Adrenal gland (tissue), 9 donors: ENCODE measurements at regions not wholly inside any gene's neighbourhood (a gene's known extent, or its start where the extent isn't known, plus 50 kb on each side); places are given as distances from the start of the nearest gene placed in this dataset.
A peak's percentile ranks its signal among the peaks of the same experiment; 100 is the strongest.

Experiments used
- DNase-seq, 7 donors: peaks; one replicate each; pipeline ENCODE4 v3.0.0-alpha.2; 2019 to 2020
- H3K27ac ChIP-seq, 5 donors: fragments of 200-600 bp; sonication (generic) in 4 of 5; 1 replicate in 3 of 5; 2 replicates in 2 of 5; pipeline versions ENCODE4 v1.5.1 to v1.8.0; 2016 to 2020; ENCODE audit warnings: mild to moderate bottlenecking in 1 of 5
- H3K27me3 ChIP-seq: fragments of 200-600 bp; 2 replicates; pipeline ENCODE4 v1.8.0; 2021
- H3K36me3 ChIP-seq, 2 donors: fragments of 200-600 bp; replicated peaks in 1 of 2; 1 replicate in 1 of 2; 2 replicates in 1 of 2; pipeline versions ENCODE4 v1.5.1 to v1.8.0; 2018 to 2022
- H3K4me1 ChIP-seq, 2 donors: fragments of 200-600 bp; replicated peaks in 1 of 2; 1 replicate in 1 of 2; 2 replicates in 1 of 2; pipeline versions ENCODE4 v1.5.1 to v1.8.0; 2018 to 2021
- H3K4me3 ChIP-seq, 4 donors: fragments of 200-600 bp; sonication (generic) in 3 of 4; one replicate each; pipeline ENCODE4 v1.5.1; 2016 to 2018
- H3K9me3 ChIP-seq, 3 donors: fragments of 200-600 bp; sonication (generic) in 1 of 3; replicated peaks in 1 of 3; 1 replicate in 2 of 3; 2 replicates in 1 of 3; pipeline versions ENCODE4 v1.5.1 to v1.8.0; 2016 to 2021
- POLR2A ChIP-seq, 2 donors: fragments of 450-650 bp; IDR thresholded peaks; one replicate each; pipeline ENCODE4 v1.6.1; 2017; ENCODE audit warnings: antibody characterized with exemption in 2 of 2, mild to moderate bottlenecking in 2 of 2, moderate library complexity in 1 of 2
- WGBS, 4 donors: extraction: QIAGEN DNeasy Blood & Tissue Kit in 2 of 4; methylation state at CpG; one replicate each; pipeline versions ENCODE4 v1.1.5 to v1.1.7; 2013 to 2017; 5-methylcytosine and 5-hydroxymethylcytosine counted together
- intact Hi-C, 2 donors: fragments of 100-400 bp; cut with DNase I; formaldehyde crosslinking; loops; one replicate each; pipeline versions ENCODE4 v1.14.1 to v1.15.0; 2022 to 2023
- TF ChIP-seq, protein P1 (sequence below), 6 experiments: fragments of 450-650 bp in 4 of 6; fragments of 200-600 bp in 2 of 6; sonication (generic) in 1 of 6; IDR thresholded peaks; 1 replicate in 5 of 6; 2 replicates in 1 of 6; pipeline versions ENCODE4 v1.5.1 to v1.8.0; 2016 to 2021; ENCODE audit warnings: antibody characterized with exemption in 6 of 6, mild to moderate bottlenecking in 2 of 6, moderate library complexity in 1 of 6
- donor health status: healthy with polysubstance abuse.
- donor health status: Bipolar disorder and iron deficiency.
- donor health status: DM: yes; HTN: yes; CAD: no.
- donor health status: DM: no; HTN: no; CAD: no.
- donor health status: DM: no; HTN: no; CAD: no.

DNA sequence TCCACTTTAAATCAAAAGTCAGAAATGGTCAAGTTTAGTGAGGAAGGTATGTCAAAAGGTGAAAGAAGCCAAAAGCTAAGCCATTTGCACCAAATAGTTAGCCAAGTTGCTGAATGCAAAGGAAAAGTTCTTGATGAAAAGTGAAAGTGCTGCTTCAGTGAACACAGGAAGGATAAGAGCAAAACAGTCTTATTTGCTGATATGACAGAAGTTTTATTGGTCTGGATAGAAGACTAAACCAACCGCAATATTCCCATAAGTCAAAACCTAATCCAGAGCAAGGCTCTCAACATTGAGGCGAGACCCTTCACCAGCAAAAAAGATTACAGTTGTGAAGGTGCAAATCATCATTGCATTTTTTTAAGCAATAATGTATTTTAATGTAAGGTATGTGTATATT is 496.5 kb upstream of the LRATD1 start:
- intact Hi-C loops = no loop called here
- H3K4me1 ChIP-seq = peaks cover 0 to 5% of the 10 kb centered on the region in 2 donors
- no peak overlapping the region for H3K27ac ChIP-seq
- H3K9me3 ChIP-seq = no peaks in the 10 kb centered on the region
- H3K4me3 ChIP-seq = no peak overlapping the region
- H3K36me3 ChIP-seq = no peaks in the 10 kb centered on the region
- H3K27me3 ChIP-seq = no peaks in the 10 kb centered on the region
- TF ChIP-seq POLR2A (IDR thresholded peaks at IDR 0.05) = no peak
- TF ChIP-seq, protein P1, sequence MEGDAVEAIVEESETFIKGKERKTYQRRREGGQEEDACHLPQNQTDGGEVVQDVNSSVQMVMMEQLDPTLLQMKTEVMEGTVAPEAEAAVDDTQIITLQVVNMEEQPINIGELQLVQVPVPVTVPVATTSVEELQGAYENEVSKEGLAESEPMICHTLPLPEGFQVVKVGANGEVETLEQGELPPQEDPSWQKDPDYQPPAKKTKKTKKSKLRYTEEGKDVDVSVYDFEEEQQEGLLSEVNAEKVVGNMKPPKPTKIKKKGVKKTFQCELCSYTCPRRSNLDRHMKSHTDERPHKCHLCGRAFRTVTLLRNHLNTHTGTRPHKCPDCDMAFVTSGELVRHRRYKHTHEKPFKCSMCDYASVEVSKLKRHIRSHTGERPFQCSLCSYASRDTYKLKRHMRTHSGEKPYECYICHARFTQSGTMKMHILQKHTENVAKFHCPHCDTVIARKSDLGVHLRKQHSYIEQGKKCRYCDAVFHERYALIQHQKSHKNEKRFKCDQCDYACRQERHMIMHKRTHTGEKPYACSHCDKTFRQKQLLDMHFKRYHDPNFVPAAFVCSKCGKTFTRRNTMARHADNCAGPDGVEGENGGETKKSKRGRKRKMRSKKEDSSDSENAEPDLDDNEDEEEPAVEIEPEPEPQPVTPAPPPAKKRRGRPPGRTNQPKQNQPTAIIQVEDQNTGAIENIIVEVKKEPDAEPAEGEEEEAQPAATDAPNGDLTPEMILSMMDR (IDR thresholded peaks at IDR 0.05) = no peak
- 74 to 95% (median 81%) methylated on average over 2 of the region's 2 CpGs for WGBS, 4 donors
- no peak for DNase-seq

DNA sequence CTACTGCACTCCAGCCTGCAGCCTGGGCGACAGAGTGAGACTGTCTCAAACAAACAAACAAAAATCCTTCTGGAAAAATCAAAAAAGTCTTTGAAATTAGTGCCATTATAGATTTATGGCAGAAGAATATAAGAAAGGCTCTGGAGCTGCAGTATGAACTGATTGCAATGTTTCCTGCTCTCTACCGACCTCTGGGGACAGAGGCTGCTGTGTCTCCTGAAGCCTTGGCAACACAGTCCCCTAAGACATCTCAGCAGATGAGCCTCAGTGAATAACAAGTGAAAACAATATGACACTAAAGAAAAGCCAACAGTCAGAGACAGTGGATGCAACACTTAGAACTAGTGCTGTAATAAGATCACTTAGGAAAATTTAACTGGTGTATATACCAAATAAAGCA is 494.9 kb upstream of the LRATD1 start:
- Histone ChIP-seq H3K9me3 (no peaks in the 10 kb centered on the region), H3K36me3 (no peaks in the 10 kb centered on the region), H3K27ac (no peak overlapping the region), H3K27me3 (no peaks in the 10 kb centered on the region), H3K4me1 (peaks cover 0 to 5% of the 10 kb centered on the region in 2 donors), H3K4me3 (no peak overlapping the region)
- peak in 2 of 7 donors; percentile 10 to 18 for DNase-seq
- no peak for TF ChIP-seq POLR2A (IDR thresholded peaks at IDR 0.05)
- TF ChIP-seq, protein P1 (IDR thresholded peaks at IDR 0.05) = peak in 2 of 6 experiments; percentile 11 to 19
- intact Hi-C loops = no loop called here
- 42 to 48% (median 47%) methylated on average over 2 of the region's 2 CpGs for WGBS, 4 donors

DNA sequence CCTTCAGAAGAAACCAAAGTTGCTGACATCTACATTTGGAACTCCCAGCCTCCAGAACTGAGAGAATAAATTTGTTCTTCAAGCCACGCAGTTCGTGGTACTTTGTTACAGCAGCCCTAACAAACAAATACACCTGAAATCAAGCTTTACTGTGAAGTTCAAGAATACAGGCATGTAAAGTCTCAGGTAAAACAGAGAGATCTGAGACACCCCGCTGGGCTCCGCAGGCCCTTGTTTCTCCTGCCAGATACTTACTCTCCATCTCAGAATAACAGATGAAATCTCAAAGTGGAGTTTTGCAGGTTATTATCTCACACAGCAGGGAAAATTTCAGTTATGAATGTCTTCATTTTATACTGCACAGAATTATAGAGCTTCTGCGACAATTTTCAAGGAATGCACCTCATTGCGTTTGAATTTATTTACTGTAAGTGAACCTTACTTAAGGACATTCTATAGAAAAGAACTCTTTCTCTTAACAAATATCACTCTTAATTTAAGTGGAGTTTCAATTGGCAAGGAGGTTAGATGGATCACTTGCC is 492.4 kb upstream of the LRATD1 start:
- no peak for DNase-seq
- H3K4me3 ChIP-seq = no peak overlapping the region
- no peaks in the 10 kb centered on the region for H3K36me3 ChIP-seq
- TF ChIP-seq POLR2A (IDR thresholded peaks at IDR 0.05) = no peak
- TF ChIP-seq, protein P1 (IDR thresholded peaks at IDR 0.05) = no peak
- intact Hi-C loops = no loop called here
- H3K9me3 ChIP-seq = no peaks in the 10 kb centered on the region
- H3K27me3 ChIP-seq = no peaks in the 10 kb centered on the region
- no peak overlapping the region for H3K27ac ChIP-seq
- 80 to 87% (median 85%) methylated on average over 6 of the region's 6 CpGs for WGBS, 4 donors
- H3K4me1 ChIP-seq = peaks cover 0 to 1% of the 10 kb centered on the region in 2 donors

DNA sequence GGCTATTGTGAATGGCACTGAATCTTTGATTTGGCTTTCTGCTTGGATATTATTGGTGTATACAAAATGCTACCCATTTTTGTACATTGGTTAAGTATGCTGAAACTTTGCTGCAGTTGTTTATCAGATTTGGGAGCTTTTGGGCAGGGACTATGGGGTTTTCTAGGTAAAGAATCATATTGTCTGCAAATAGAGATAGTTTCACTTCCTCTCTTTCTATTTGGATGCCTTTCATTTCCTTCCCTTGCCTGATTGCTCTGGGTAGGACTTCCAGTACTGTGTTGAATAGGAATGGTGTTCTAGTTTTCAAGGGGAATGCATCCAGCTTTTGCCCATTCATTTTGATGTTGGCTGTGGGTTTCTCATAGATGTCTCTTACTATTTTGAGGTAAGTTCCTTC is 489.1 kb upstream of the LRATD1 start:
- H3K36me3 ChIP-seq = no peaks in the 10 kb centered on the region
- H3K27ac ChIP-seq = no peak overlapping the region
- H3K4me3 ChIP-seq = no peak overlapping the region
- H3K4me1 ChIP-seq = no peaks in the 10 kb centered on the region
- H3K9me3 ChIP-seq = no peaks in the 10 kb centered on the region
- no peaks in the 10 kb centered on the region for H3K27me3 ChIP-seq
- TF ChIP-seq, protein P1 (IDR thresholded peaks at IDR 0.05) = no peak
- TF ChIP-seq POLR2A (IDR thresholded peaks at IDR 0.05) = no peak
- no peak for DNase-seq
- intact Hi-C loops = no loop called here
